Rectal smooth muscle tissue (tissue), 1 donor: ENCODE measurements at regions not wholly inside any gene's neighbourhood (a gene's known extent, or its start where the extent isn't known, plus 50 kb on each side); places are given as distances from the start of the nearest gene placed in this dataset.
"Not testable (repeated sequence)": the region's sequence is repeated elsewhere in the genome, so short reads cannot be mapped to it uniquely, and the experiment has no call there.

Experiments used
- H3K27ac ChIP-seq: one replicate; pipeline ENCODE4 v1.7.0; 2013; ENCODE audit warnings: low read depth, low read length, inconsistent platforms
- H3K27me3 ChIP-seq: one replicate; pipeline ENCODE4 v1.7.0; 2013; ENCODE audit warnings: low read length; ENCODE audit not compliant: control insufficient read depth, insufficient read depth
- H3K36me3 ChIP-seq: one replicate; pipeline ENCODE4 v1.7.0; 2013; ENCODE audit warnings: low read length; ENCODE audit not compliant: control insufficient read depth, insufficient read depth
- H3K4me1 ChIP-seq: one replicate; pipeline ENCODE4 v1.7.0; 2013; ENCODE audit warnings: low read length; ENCODE audit not compliant: control insufficient read depth, insufficient read depth
- H3K4me3 ChIP-seq: one replicate; pipeline ENCODE4 v1.7.0; 2013; ENCODE audit warnings: low read length
- H3K9ac ChIP-seq: one replicate; pipeline ENCODE4 v1.7.0; 2013; ENCODE audit warnings: low read length

GRCh38 chr16:88150456-88151128 is 199.4 kb downstream of the BANP start:
- H3K27me3 ChIP-seq, H3K4me3 ChIP-seq, H3K27ac ChIP-seq, H3K9ac ChIP-seq, H3K36me3 ChIP-seq, H3K4me1 ChIP-seq: not testable (repeated sequence)

- not testable (repeated sequence) for H3K27me3 ChIP-seq, H3K9ac ChIP-seq, H3K36me3 ChIP-seq, H3K27ac ChIP-seq, H3K4me3 ChIP-seq, H3K4me1 ChIP-seq
These were observed 199.9 kb downstream of the BANP start for GRCh38 chr16:88151129-88151499.

GRCh38 chr16:88151859-88152843 is 200.9 kb downstream of the BANP start:
- not testable (repeated sequence) for H3K27me3 ChIP-seq, H3K4me1 ChIP-seq, H3K36me3 ChIP-seq, H3K27ac ChIP-seq, H3K9ac ChIP-seq, H3K4me3 ChIP-seq

- not testable (repeated sequence) for H3K36me3 ChIP-seq, H3K27ac ChIP-seq, H3K4me1 ChIP-seq, H3K27me3 ChIP-seq, H3K4me3 ChIP-seq, H3K9ac ChIP-seq
These were observed 201.6 kb downstream of the BANP start for GRCh38 chr16:88152879-88153278.

- H3K27ac ChIP-seq, H3K27me3 ChIP-seq, H3K4me3 ChIP-seq, H3K36me3 ChIP-seq, H3K9ac ChIP-seq, H3K4me1 ChIP-seq: not testable (repeated sequence)
These were observed 202.3 kb downstream of the BANP start for GRCh38 chr16:88153516-88153915.

- not testable (repeated sequence) for H3K9ac ChIP-seq, H3K4me1 ChIP-seq, H3K4me3 ChIP-seq, H3K27ac ChIP-seq, H3K36me3 ChIP-seq, H3K27me3 ChIP-seq
These were observed 203.7 kb downstream of the BANP start for GRCh38 chr16:88154886-88155285.

GRCh38 chr16:88155681-88156080 is 204.4 kb downstream of the BANP start:
- not testable (repeated sequence) for H3K27ac ChIP-seq, H3K27me3 ChIP-seq, H3K4me3 ChIP-seq, H3K4me1 ChIP-seq, H3K36me3 ChIP-seq, H3K9ac ChIP-seq

- not testable (repeated sequence) for H3K27me3 ChIP-seq, H3K27ac ChIP-seq, H3K4me3 ChIP-seq, H3K9ac ChIP-seq, H3K4me1 ChIP-seq, H3K36me3 ChIP-seq
These were observed 205.5 kb downstream of the BANP start for GRCh38 chr16:88156640-88157283.

- H3K4me1 ChIP-seq, H3K36me3 ChIP-seq, H3K9ac ChIP-seq, H3K27ac ChIP-seq, H3K4me3 ChIP-seq, H3K27me3 ChIP-seq: not testable (repeated sequence)
These were observed 206.5 kb downstream of the BANP start for GRCh38 chr16:88157686-88158085.

GRCh38 chr16:88158256-88159045 is 207.2 kb downstream of the BANP start:
- not testable (repeated sequence) for H3K36me3 ChIP-seq, H3K27ac ChIP-seq, H3K4me1 ChIP-seq, H3K9ac ChIP-seq, H3K27me3 ChIP-seq, H3K4me3 ChIP-seq

GRCh38 chr16:88159046-88159896 is 208.0 kb downstream of the BANP start:
- H3K9ac ChIP-seq, H3K36me3 ChIP-seq, H3K4me1 ChIP-seq, H3K4me3 ChIP-seq, H3K27ac ChIP-seq, H3K27me3 ChIP-seq: not testable (repeated sequence)
